CD4-positive, alpha-beta T cell treated with Interleukin-6 at 100 ng/mL for 8 hours (primary cell): ENCODE measurements at regions not wholly inside any gene's neighbourhood (a gene's known extent, or its start where the extent isn't known, plus 50 kb on each side); places are given as distances from the start of the nearest gene placed in this dataset.

Experiments
- DNase-seq: peaks from one replicate; pipeline ENCODE4 v3.0.0-alpha.2; 2020; ENCODE audit warnings: mixed read lengths, low spot score

DNA sequence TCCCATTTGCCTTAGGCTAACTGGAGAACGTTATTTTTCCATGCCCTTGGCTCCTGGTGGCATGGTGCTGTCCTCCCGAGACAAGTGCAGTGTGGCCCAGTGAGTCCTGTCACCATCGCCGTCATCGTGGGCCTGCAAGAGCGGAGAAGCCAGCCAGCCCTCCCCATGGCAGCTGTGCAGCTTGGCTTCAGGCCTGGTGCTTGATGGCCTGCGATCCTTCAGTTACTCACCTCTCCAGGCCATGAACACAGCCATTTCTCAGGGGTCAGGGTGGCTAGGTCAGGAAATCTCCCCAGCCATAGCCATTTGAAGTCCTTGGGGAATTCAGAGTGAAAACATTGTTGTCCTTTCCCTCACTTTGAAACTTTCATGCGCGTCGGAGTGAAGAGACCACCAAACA is 189.0 kb upstream of the RGMA start:
- DNase-seq, result no peak

DNA sequence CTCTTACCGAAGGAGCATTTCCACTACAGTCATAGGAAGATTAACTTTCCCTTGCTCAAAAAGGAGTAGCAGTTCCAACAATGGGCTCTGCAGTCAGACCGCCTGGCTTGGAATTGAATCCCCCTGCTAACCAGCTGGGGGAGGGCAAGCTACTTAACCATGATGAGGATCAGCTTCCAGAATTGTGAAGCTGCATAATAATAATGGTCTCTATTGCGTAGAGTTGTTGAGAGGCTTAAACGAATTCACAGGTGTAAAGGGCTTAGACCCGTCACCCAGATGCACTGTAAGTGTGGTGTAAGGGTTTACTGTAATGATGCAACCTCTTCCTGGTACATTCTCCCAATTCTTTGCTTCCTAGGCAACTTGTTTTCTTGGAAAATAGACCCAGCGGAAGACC is 185.2 kb upstream of the RGMA start:
- DNase-seq, result no peak

DNA sequence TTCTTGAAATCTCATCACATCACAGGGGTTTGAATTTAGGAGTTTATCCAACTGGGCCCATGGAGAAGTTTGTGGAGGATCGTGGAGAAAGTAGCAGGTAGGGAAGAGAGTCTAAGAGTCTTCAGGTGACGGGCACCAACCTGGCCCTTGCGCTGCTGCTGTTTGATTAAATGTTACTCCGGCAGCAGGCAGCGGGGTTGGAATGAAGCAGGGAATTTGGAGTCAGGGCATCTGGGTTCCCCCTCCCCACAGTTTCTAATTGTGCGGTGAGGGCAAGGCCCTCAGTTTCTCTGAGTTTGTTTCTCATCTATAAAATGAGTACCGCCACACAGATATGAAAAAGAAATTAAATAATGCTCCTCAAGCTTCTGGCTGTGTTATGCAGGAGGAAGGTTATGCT is 182.9 kb upstream of the RGMA start:
- no peak for DNase-seq

DNA sequence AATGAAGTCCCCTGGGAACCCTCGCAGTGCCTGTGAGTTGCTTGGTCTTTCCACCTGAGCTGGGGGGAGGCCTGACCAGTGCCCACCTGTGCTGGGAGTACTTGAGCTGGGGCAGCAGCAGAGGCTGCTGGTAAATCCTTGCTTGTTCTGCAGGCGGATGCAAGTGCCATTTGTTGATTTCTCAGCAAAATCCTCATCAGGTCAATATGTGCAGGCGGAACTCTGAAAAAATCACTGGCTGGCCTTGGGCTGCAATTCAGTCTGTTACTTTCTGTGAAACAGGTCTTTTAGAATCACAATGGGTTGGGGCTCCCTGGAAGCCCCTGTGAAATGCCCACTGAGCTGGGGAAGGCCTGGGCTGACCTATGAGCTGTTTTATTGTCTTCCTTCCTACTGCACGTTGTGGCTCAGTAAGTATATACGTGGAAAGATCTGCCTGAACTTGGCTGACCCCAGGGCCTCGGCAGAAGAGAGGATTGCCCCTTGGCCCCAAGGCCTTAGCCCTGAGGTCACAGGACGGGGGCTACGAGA is 182.0 kb upstream of the RGMA start:
- DNase-seq, result no peak

DNA sequence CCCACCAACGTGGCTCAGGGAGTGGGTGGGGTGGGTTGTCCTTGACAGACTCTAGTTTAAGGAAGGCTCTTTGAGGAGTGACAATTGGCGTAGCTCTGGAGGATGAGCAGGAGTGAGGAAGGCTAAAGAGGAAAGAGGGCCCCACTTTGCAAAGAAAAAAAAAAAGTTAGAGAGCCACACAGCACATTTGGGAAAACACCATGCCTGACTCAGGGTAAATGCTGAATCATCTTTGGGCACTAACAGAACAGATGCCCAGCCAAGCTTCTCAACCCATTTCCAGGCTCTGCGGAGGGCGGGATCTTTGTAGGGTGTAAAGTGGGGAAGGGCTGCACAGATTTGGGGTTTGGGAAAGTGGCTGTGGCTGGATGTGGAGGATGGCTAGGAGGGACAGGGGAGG is 179.1 kb upstream of the RGMA start:
- DNase-seq, result no peak

DNA sequence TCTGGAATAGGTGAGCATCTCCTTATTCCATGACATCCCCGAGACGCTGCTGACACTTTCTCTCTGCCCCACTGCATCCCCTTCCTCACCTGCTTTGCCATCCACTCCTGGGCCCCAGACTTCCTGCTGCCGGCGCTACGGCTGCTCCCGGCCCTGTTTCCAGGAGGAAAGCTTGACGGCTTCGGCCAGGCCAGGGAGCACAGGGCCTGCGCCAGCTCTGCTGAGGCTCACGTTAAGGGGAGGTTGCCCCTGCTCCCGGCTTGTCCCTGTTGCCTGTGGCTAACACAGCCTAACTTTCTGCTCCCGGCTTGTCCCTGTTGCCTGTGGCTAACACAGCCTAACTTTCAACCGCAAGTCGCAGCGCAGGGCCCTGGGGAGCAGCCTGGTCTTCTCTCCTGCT is 177.3 kb upstream of the RGMA start:
- DNase-seq, result no peak

DNA sequence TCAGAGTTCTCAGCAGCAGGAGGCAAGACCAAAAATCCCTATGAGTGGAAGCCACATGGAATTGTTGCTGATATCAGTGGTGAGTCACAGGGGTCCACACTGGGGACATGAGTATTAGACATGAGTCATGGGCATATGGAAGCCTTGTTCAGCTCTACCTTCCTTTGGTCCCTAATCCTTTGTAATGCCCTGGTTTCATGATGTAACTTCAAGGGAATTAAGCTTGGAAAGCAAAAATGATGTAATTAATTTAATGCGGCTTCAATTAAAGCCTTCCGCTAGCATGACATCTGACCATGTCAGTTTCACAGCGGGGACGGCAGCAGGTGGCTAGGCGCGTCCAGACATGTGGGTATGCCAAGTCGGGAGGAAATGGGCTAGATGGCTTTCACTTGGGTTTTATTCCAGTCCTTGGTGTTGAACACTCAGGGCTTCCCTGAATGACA is 176.1 kb upstream of the RGMA start:
- DNase-seq, result no peak

DNA sequence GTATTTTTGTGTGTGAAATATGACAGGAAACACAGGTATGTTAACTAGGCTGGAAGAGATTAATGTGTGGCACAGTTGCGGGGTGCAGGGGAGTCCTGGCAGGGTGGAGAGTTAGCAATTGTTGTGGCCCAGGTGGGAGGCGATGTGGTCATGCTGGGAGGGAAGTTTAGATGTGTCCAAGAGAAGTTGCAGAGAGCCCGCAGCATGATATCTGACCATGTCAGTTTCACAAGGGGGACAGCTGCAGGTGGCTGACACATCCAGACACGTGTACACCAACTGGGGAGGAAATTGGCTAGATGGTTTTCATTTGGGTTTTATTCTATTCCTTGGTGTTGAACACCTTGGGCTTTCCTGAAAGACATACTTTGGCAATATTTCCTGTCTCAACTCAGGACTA is 172.8 kb upstream of the RGMA start:
- no peak for DNase-seq

DNA sequence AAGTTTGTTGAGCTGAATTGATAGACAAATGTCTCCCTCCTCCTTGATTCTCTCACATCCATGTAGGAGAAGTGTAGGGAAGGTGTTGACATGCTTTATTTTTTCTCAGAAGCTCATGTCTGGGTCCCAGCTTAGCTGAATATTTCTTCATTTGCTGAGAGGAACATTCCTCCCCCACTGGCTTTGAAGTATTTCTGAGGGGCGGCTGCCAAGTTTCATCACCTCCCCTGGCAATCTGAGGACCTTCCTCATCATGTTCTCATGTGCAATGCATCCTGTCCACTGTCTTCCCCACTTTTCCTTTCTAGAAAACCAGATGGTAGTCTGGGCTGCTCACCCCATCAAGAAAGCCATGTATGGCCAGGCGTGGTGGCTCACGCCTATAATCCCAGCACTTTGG is 168.9 kb upstream of the RGMA start:
- DNase-seq, result no peak

DNA sequence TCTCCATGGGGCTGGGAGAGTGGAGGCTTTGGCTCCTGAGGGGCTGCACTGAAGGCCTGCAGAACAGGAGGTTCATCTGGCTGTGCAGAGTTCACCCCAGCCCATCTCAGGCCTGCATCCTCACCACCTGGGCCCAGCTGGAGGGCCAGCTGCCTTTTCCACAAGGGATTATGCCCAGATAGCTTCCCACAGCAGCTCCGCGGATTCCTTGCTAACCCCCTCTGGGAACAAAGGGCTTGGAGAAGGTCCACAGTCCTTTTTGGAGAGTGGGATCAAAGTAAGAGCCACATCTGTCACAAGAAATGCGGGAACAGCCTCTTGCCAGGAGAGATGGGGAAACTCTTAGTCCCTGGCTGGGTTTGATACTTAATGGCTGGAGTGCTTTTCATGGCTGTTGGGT is 164.7 kb upstream of the RGMA start:
- DNase-seq, result no peak

DNA sequence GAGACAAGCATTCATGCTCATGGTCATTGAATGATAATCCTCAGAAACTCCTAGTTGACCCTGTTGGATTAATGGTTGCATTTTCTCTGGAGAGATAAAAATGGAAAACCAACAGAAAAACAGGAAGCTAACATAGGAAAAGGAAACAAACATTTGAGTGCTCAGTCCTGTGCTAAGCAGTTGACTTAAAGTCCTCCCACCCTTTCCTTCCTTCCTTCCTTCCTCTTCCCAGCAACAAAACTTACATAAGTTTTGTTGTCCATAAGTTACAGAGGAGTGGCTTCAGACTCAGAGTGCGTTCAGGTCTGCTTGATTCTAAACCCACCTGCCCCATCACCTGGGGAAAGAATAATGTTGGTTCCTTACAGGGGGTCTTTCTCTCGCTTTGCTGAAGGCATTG is 163.8 kb upstream of the RGMA start:
- no peak for DNase-seq

DNA sequence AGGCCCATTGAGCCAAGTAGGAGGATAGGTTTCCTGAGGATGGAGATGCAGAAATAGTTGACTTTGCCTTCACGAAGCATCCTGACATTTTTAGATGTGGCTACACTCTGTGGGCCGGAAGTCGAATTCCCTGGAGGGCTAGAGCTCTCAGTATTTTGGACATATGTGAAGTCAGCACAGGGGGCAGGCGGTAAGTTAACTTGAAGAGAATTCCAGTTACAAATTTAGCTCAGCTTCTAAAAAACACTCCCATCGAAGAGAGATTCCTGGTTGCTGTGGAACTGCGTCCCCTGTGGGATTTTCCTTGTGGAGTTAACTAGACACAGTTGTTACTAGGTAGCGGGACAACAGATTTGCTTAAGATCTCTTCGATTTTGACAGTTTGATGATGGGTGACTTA is 161.9 kb upstream of the RGMA start:
- no peak for DNase-seq

DNA sequence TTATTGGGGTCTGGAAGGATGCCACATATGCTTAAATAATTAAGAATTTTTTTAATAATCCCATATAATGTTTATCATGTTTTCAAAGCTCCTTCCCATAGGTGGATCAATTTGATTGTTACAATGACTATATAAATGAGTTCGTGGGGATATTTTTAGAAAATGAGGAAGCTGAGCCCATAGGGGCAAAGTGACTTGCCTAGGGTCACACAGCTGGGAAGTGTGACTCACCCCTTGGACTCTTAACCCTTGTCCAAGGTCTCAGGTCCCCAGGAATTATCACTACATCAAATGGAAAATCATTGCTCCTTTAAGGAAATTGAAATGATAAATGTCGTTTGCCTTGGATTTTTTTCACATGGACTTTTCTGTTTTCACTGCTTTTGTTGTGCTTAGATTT is 161.2 kb upstream of the RGMA start:
- no peak for DNase-seq

DNA sequence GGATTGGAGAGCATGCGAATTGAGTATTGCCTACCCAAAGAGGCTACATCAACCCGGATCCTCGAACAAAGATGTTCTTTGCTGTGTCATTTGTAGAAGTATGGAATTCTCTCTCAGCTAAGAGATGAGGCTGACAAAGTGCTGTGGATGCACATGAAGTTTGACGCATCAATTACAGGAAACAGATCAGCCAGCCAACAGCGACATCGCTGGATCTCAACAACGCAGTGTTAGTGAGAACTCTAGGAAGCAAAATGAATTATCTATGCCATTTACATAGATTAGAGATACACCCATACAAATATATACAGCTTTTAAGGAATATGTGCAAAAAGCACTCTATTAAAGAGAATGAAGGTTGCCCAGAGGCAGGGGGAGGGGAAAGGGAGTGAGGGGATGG is 160.6 kb upstream of the RGMA start:
- no peak for DNase-seq

DNA sequence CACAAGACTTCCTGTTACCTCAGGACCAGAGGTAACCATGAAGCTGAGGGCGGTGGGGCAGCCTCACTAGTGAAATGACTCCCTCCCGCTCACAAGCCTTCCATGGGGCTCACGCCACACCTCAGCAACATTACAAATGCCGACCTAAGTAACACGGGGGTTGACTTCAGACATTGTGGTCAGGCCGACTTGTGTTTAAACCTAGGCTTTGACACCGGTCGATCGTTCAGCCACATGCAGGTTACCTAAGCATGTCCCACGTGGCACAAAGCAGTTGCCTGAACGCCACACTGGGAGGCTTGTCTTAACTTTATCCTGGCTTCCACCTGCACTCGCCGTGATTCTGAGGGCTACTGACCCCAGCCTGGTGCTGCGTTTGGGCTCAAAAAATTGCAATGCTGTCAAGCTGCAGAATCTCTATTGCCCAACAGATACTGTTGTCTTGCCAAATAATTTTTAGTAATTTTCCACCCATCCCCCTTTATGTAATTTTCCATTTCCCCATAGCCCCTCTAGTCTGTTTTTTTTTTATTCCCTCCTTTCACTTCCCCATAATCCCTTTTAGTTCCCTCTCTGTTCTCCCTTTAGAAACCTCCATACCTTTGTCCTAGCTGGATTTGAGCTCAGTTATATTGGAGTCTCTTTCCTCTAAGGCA is 158.6 kb upstream of the RGMA start:
- DNase-seq, result no peak

DNA sequence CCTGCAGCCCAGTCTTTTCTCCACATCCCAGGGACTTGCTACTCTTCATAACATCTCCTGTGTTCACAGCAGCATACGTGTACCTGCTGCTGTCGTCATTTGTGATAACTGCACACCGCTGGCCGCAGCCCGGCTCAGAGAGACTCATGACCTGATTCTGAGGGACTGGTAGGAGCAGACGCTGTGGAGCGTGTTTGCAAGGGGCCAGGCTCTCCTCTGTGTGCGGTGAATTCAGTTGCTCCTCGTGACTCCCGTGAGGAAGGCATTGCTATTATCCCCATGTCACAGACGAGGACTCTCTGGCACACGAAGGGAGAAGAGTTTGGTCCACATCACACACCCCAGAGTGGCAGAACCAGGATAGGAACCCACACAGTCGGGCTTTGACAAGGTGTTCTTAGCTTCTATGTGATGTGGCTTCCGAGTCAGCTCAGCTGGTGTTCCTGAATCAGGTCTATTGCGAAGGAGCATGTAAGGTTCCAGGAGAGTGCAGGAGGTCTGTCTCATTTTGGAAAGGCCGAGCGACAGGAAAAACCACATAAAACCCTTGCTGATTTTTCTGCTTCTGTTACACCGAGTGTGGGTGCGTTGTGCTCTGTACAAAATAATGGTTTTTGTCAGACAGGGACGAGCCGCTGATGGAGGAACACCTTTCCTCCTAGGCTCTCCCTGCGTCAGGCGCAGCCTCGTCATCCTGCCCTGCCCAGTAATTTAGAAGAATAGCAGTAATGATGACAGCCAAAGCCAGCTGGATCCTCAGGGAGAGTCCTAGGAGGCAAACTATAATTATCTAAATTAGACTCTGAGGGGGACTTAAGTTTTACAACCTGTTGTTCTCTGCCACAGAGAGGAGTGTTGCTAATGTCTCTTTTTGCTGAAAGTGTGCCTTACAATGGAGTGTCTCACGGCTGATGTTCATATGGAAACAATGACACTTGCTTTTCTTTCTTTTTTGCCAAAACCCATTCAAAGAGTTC is 157.5 kb upstream of the RGMA start:
- no peak for DNase-seq

DNA sequence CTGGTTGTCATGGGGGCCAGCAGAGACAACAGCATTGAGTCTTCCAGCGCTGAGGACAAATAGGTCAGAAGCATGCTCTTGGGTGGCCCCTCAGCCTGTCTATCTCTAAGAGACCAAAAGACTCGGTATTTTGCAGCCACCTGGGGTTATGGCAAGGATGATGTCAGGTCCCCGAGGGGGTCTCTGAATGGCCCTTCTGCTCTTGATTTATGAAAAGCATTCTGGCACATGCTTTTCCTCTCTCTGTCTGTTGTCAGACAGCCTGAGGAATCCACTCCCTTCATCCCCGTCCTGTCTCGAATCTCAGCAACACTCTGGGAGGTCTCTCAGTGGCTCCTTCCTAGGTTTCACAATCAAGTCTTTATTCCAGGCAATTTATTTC is 156.6 kb upstream of the RGMA start:
- DNase-seq, result no peak

DNA sequence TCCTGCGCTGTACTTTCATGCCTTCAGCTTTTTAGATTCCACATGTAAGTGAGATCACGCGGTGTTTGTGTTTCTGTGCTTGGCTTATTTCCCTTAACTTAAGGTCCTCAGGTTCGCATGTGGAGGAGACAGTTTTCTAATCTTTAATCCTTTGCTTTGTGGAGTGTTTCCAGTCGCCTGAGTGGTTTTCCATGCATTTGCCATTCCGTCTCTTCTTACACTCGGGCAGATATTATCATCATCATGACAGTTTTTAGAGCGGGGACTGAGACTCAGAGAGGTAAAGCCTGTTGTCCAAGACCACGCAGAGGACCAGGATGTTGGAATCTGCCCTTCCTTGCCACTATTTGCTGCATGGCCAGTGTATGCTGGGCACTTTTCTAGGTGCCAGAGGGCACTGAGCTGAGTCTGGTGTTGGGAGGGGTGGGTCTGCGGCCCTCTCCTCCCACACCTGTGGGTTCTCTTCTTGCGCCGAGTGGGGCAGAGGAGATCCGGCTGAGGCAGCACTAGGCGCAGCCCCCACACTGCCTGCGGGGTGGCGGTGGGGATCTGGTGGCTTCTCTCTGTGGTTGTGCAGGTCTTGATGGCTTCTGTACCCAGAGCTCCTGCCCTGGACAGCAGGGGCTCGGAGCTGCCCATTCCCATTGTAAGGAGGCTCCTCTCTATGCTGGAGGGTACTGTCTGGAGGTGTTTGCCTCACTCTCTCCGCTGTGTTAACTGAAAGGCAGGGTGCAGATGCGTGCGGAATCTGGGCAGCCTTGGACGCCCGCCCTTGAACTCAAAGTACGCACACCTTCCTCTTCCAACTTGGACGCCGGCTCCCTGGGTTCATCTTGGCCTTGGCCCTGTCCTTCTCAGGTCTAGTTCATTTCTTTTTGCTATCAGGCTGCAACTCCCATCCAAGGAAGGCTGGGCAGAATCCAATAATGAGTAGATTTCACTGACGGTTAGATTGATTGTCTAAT is 156.0 kb upstream of the RGMA start:
- DNase-seq, result no peak

DNA sequence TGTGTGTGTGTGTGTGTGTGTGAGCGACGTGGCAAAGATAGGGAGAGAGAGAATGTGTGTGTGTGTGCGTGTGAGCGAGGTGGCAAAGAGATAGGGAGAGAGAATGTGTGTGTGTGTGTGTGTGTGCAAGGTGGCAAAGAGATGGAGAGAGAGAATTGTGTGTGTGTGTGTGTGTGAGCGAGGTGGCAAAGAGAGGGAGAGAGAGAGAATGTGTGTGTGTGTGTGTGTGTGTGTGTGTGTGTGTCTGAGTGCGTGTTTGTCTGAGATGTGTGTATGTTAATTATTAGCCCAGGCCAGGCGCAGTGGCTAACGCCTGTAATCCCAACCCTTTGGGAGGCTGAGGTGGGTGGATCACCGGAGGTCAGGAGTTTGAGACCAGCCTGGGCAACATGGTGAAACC is 154.6 kb upstream of the RGMA start:
- no peak for DNase-seq

DNA sequence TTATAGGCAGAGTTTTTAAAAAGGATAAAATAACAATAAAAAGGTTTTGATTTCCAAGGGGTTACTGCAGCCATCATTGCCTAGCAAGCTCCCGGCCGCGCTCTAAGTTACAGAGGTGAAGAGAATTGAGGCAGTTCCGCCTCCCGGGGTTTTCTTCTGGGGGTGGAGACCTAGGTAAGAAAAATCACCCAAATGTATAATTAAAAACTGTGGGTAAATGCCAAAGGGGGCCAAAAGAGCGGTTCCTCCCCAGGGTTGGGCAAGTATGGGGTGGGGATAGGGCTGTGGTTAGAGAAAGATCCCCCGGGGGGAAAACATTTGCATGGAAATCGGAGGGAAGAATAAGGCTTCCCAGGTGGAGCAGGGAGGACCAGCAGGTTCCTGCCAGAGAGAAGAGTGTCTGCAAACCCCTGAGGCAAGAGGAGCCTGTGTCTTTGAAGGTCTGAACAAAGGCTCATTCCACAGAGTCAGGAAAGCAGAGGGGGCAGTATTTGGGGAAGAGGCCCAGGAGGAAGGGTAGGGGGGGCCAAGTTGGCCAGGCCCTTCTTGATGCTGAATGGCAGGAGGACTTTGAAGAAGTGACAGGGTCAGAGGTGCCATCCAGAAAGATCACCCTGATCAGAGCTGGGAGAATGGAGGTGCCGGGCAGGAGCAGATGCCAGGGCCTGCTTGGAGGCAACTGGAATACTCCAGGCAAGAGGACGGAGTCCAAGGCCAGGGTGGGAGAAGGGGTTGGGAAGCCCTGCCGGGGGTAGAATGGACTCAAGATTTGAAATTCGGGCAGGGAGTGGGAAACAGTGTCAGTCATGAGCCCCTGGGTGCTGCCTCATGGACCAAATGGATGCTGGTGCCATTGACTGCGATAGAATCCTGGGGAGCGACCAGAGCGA is 152.9 kb upstream of the RGMA start:
- no peak for DNase-seq

DNA sequence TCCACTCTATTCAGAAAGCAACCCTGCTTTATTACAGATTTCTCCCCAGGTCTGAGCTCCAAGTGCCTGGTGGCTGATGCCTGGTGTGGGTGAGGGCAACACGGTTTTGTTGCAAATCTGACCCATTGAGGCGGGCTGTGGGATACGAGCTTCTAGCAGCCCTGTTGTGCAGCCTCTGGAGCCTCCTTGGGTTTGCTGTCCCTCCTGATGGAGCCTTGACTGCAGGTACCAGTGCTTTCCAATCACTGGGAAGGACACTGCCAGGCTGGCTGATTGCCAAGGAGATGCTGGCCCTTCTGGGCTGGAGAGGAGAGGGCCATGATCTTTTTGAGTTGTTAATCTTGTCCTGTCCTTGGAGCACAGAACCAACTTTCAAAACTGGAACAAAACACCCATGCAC is 151.0 kb upstream of the RGMA start:
- DNase-seq, result no peak
